PC-3 (cell line): ENCODE measurements at regions not wholly inside any gene's neighbourhood (a gene's known extent, or its start where the extent isn't known, plus 50 kb on each side); places are given as distances from the start of the nearest gene placed in this dataset.

ENCODE experiments used
- ATAC-seq: fragments of 200-7000 bp; cut with Tn5 transposase; 2 replicates; pipeline ENCODE4 v1.9.1; 2020; ENCODE audit warnings: mild to moderate bottlenecking, moderate library complexity
- BruUV-seq: library from RNA; stranded (reverse); fragments of 400-500 nt; replicated peaks from 2 replicates; lab custom pipeline; 2021; lab: Mats Ljungman, UMichigan
- CTCF ChIA-PET: fragments of 300-600 bp; sonication (Branson Sonifier 250); formaldehyde crosslinking; loops from one replicate; lab custom pipeline; 2022; ENCODE audit warnings: antibody characterized with exemption; lab: Charles Lee
- POLR2A ChIA-PET: fragments of 300-600 bp; sonication (Branson Sonifier 250); formaldehyde crosslinking; loops from one replicate; lab custom pipeline; 2022; ENCODE audit warnings: antibody characterized with exemption; ENCODE audit not compliant: unreplicated experiment; lab: Charles Lee
- DNase-seq: peaks from one replicate; pipeline ENCODE4 v3.0.0-alpha.2; 2015
- H2AFZ ChIP-seq: fragments of 300-600 bp; sonication (generic); 2 replicates; pipeline ENCODE4 v1.6.0; 2016; ENCODE audit warnings: antibody characterized with exemption, low read length
- H3F3A ChIP-seq: fragments of 300-600 bp; sonication (generic); one replicate; pipeline ENCODE4 v1.6.0; 2017; ENCODE audit warnings: antibody characterized with exemption, low read length, control low read depth, mild to moderate bottlenecking; ENCODE audit not compliant: unreplicated experiment
- H3K27ac ChIP-seq: fragments of 300-600 bp; sonication (generic); 2 replicates; pipeline ENCODE4 v1.5.1; 2016; ENCODE audit warnings: mild to moderate bottlenecking, low read length
- H3K27me3 ChIP-seq: fragments of 300-600 bp; sonication (generic); 2 replicates; pipeline ENCODE4 v1.6.1; 2016; ENCODE audit warnings: low read length, mixed read lengths
- H3K36me3 ChIP-seq: fragments of 300-600 bp; sonication (generic); 2 replicates; pipeline ENCODE4 v1.6.1; 2016; ENCODE audit warnings: low read depth, mixed run types, low read length, mixed read lengths
- H3K4me1 ChIP-seq: fragments of 300-600 bp; sonication (generic); 2 replicates; pipeline ENCODE4 v1.5.1; 2016; ENCODE audit warnings: low read length; ENCODE audit not compliant: insufficient read depth
- H3K4me2 ChIP-seq: fragments of 300-600 bp; sonication (generic); 2 replicates; pipeline ENCODE4 v1.6.0; 2016; ENCODE audit warnings: low read length
- H3K4me3 ChIP-seq: fragments of 300-600 bp; sonication (generic); 2 replicates; pipeline ENCODE4 v1.5.1; 2016; ENCODE audit warnings: mild to moderate bottlenecking, low read length, mixed read lengths
- H3K79me2 ChIP-seq: fragments of 300-600 bp; sonication (generic); 2 replicates; pipeline ENCODE4 v1.6.1; 2017; ENCODE audit warnings: low read length, mixed read lengths
- H3K9ac ChIP-seq: fragments of 300-600 bp; sonication (generic); 2 replicates; pipeline ENCODE4 v1.6.0; 2016; ENCODE audit warnings: mild to moderate bottlenecking, low read length
- H3K9me2 ChIP-seq: fragments of 300-600 bp; sonication (generic); replicated peaks from 2 replicates; pipeline ENCODE4 v1.6.1; 2016; ENCODE audit warnings: mixed run types, low read length, mixed read lengths
- H3K9me3 ChIP-seq: fragments of 300-600 bp; sonication (generic); 2 replicates; pipeline ENCODE4 v1.6.1; 2016; ENCODE audit warnings: low read length, mixed read lengths
- H4K20me1 ChIP-seq: fragments of 300-600 bp; sonication (generic); 2 replicates; pipeline ENCODE4 v1.6.1; 2016; ENCODE audit warnings: low read length, mixed read lengths
- CTCF ChIP-seq: fragments of 300-600 bp; sonication (generic); conservative IDR thresholded peaks from 2 replicates; pipeline ENCODE4 v1.5.1; 2017; ENCODE audit warnings: antibody characterized with exemption, low read depth, mild to moderate bottlenecking, low read length
- EZH2 ChIP-seq: fragments of 300-600 bp; sonication (generic); IDR thresholded peaks from one replicate; pipeline ENCODE4 v1.6.1; 2017; ENCODE audit warnings: antibody characterized with exemption, mild to moderate bottlenecking, low read length; ENCODE audit not compliant: unreplicated experiment
- EZH2phosphoT487 ChIP-seq: fragments of 300-600 bp; sonication (generic); IDR thresholded peaks from 2 replicates; pipeline ENCODE4 v1.6.1; 2018; ENCODE audit warnings: mild to moderate bottlenecking, antibody characterized with exemption, low read length, borderline replicate concordance
- intact Hi-C: fragments of 100-400 bp; cut with micrococcal nuclease; formaldehyde crosslinking; loops from 2 replicates; pipeline ENCODE4 v1.9.0; 2023

GRCh38 chr18:77329651-77330050 is 80.0 kb downstream of the GALR1 start:
- TF ChIP-seq EZH2 = no peak
- no peak for TF ChIP-seq EZH2phosphoT487
- no peak for TF ChIP-seq CTCF
- H3K27me3 ChIP-seq = peaks cover 28% of the 10 kb centered on the region
- no peak overlapping the region for H3K27ac ChIP-seq
- ChIA-PET CTCF (no interaction called here), POLR2A (no interaction called here)
- H3K4me2 ChIP-seq = no peak overlapping the region
- H2AFZ ChIP-seq = no peak overlapping the region
- no peaks in the 10 kb centered on the region for H3K4me1 ChIP-seq
- BruUV-seq = no TSS peak
- no peaks in the 10 kb centered on the region for H3K9me3 ChIP-seq
- ATAC-seq = no peak
- no peaks in the 10 kb centered on the region for H3F3A ChIP-seq
- no peaks in the 10 kb centered on the region for H3K79me2 ChIP-seq
- intact Hi-C loops = no loop called here
- no peak overlapping the region for H3K4me3 ChIP-seq
- no peaks in the 10 kb centered on the region for H4K20me1 ChIP-seq
- no peaks in the 10 kb centered on the region for H3K36me3 ChIP-seq
- DNase-seq = no peak
- no peak overlapping the region for H3K9ac ChIP-seq
- H3K9me2 ChIP-seq = no peaks in the 10 kb centered on the region

GRCh38 chr18:77334876-77335275 is 85.2 kb downstream of the GALR1 start:
- TF ChIP-seq EZH2phosphoT487 (no peak), EZH2 (no peak), CTCF (no peak)
- BruUV-seq = no TSS peak
- H3K9me2 ChIP-seq = no peaks in the 10 kb centered on the region
- CTCF ChIA-PET = no interaction called here
- no peak overlapping the region for H3K4me3 ChIP-seq
- no peak overlapping the region for H3K27ac ChIP-seq
- no peaks in the 10 kb centered on the region for H3K4me1 ChIP-seq
- no peaks in the 10 kb centered on the region for H4K20me1 ChIP-seq
- DNase-seq (no peak), ATAC-seq (no peak)
- H3K9me3 ChIP-seq = no peaks in the 10 kb centered on the region
- no peak overlapping the region for H3K9ac ChIP-seq
- intact Hi-C loops = no loop called here
- H2AFZ ChIP-seq = no peak overlapping the region
- no peaks in the 10 kb centered on the region for H3K79me2 ChIP-seq
- POLR2A ChIA-PET = no interaction called here
- no peaks in the 10 kb centered on the region for H3K36me3 ChIP-seq
- H3F3A ChIP-seq = no peaks in the 10 kb centered on the region
- H3K27me3 ChIP-seq = peaks cover 45% of the 10 kb centered on the region
- H3K4me2 ChIP-seq = no peak overlapping the region

GRCh38 chr18:77337604-77338003 is 88.0 kb downstream of the GALR1 start:
- intact Hi-C loops = no loop called here
- H3K9me3 ChIP-seq = no peaks in the 10 kb centered on the region
- H3K9me2 ChIP-seq = no peaks in the 10 kb centered on the region
- no peaks in the 10 kb centered on the region for H3K4me1 ChIP-seq
- no peak for ATAC-seq
- no peak for DNase-seq
- no peaks in the 10 kb centered on the region for H4K20me1 ChIP-seq
- H3K4me3 ChIP-seq = no peak overlapping the region
- no peak overlapping the region for H3K4me2 ChIP-seq
- H3F3A ChIP-seq = no peaks in the 10 kb centered on the region
- H3K27me3 ChIP-seq = peaks cover 46% of the 10 kb centered on the region
- no peak overlapping the region for H3K9ac ChIP-seq
- no peaks in the 10 kb centered on the region for H3K79me2 ChIP-seq
- no peak overlapping the region for H2AFZ ChIP-seq
- BruUV-seq = no TSS peak
- ChIA-PET POLR2A (no interaction called here), CTCF (no interaction called here)
- H3K27ac ChIP-seq = no peak overlapping the region
- no peaks in the 10 kb centered on the region for H3K36me3 ChIP-seq
- TF ChIP-seq EZH2 (no peak), CTCF (no peak), EZH2phosphoT487 (no peak)
